ENCODE measurements at regions not wholly inside any gene's neighbourhood (a gene's known extent, or its start where the extent isn't known, plus 50 kb on each side); places are given as distances from the start of the nearest gene placed in this dataset.

- TF ChIP-seq CTCF (IDR thresholded peaks at IDR 0.05; ENCODE audit: low read length) (no peak), EZH2 (IDR thresholded peaks at IDR 0.05; ENCODE audit: borderline replicate concordance, low read length) (no peak)
Measured at GRCh38 chr9:13970018-13970417, 343.9 kb downstream of the NFIB start.
